ENCODE measurements at regions not wholly inside any gene's neighbourhood (a gene's known extent, or its start where the extent isn't known, plus 50 kb on each side); places are given as distances from the start of the nearest gene placed in this dataset.
"Not testable (repeated sequence)": the region's sequence is repeated elsewhere in the genome, so short reads cannot be mapped to it uniquely, and the experiment has no call there.

DNA sequence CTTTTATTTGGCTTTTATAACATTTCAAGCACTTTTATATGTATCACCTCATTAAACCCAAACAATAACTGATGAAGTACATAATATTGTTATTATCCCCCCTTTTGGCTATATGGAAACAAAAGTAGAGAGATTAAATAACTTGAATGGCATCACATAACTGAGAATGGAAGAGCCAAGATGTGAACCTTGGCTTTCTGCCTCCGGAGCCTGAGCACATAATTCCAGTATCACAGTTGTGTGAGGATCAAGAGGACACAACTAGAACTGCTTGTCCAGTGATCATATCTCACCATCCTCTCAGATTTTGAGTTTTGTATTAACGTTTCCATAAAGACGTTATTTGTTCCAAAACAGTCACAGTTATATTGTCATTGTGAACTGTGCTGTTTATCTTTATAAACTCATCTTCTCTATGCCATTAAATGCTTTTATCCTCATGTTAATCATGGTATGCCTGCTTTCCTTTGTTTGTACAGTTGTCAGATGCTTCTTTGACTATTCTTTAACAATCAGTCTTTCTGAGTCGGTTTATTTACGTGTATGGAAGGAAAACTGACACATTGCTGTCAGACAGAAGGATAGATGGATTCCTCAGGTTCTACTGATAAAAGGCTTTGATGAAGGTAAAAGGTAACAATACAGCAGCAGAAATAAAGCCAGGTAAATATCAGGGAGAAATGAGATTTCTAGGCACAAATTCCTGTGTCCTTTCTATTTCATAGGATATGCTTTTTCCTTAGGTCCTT is 92.0 kb upstream of the FAM13C start:
- DNase-seq (ENCODE audit: low read depth), result no peak

DNA sequence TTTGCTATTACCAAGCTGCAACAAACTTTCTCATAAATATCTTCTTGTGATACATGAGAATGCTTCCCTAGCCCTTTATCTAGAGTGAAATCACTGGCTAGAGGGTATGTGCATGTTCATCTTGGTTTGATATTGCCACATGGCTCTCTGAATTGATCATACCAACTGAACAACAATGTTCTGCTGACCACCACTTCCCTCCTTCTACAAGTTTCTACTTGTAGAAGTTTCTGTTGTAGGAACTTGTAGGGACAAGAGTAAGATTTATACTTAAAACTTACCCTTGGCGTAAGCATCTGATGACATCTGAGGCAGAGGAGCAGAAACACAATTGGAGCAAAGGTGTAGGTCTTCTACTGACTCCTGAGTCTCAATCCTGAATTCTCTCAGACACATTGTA is 86.3 kb upstream of the FAM13C start:
- no peak for DNase-seq (ENCODE audit: low read depth)

DNA sequence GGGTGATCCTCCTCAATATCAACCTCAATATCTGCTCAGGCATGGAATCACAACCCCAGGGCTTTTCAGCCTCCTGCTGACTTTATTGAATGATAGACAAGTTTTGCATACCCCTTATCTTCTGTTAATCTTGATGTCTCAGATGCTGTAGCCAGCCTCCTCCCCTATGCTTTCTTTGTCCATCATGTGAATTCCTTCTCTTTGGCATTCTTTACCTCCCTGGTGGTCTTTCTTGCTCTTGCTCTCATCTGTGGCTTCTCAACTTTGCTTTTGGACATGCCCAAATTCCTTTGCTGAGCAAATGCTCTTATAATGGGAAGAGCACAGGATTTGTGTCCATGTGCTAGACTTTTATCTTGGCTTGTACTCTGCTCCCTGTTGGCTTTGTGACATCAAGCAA is 73.4 kb upstream of the FAM13C start:
- no peak for DNase-seq (ENCODE audit: low read depth)

DNA sequence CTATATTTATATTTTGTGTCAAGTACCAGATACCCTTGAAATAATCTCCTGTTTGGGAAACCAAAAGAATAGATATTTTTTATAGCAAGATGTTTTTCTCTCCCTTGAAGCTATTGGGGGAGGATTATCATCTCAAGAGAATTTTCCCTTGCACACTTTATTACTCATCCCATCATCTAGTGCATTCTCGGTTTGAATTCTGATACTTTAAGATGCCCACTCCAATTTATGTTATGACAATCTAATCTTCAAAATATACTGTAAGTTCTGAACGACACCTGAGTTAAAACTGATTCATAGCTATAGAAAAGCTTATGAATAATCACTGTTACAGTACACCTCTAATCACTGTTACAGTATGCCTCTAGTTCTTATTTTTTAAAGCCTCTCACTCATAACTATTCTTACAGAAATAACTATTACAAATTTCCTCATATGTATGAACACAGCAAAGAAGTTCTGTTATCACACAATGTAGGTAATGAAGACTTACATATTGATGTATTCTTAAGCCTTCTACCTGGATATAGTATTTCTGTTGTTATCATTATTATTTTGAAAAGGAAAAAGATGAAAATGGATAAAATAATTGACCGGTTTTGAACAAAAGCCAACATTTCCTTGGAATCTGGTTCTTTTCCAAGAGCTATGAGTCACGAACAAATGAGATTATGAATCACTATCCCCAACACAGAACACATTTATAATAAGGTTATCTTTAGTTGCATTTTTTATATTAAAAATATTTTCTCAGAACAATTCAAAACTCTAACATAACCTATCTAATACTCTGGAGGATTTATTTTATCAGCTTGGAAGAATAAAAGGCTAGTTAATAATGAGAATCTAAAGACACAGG is 72.3 kb upstream of the FAM13C start:
- peak; percentile 3 for DNase-seq (ENCODE audit: low read depth)

DNA sequence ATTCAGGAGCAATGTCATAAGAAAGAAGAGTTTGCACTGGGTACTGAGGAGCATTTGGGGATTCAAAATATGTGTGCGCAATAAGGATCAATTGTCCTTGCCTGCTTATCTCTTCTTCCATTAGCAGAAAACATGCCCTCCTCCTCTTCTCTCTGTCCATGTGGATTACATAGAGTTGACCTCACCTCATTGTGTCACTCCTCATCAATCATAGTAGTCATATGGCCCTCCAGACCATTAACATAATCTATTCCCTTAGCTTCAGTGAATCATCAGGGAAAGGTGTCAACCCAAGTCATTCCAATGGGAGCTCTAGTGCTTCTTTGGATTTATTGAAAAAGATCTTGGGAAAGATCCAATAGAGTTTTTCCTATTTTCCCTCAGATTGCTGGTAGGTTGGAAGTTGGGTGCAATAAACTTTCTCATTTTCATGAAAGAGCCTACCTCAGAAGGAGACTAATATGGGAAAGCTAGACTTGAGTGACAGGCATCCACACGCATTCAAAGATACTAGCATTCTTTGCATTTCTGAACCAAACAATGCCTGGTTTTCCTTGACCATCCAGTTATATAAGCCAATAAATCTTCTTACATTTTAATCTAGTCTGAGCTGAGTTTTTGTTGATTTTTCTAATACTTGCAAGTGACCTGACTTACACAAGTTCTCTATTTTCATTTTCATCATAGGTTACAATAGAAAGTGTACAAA is 71.5 kb upstream of the FAM13C start:
- no peak for DNase-seq (ENCODE audit: low read depth)

DNA sequence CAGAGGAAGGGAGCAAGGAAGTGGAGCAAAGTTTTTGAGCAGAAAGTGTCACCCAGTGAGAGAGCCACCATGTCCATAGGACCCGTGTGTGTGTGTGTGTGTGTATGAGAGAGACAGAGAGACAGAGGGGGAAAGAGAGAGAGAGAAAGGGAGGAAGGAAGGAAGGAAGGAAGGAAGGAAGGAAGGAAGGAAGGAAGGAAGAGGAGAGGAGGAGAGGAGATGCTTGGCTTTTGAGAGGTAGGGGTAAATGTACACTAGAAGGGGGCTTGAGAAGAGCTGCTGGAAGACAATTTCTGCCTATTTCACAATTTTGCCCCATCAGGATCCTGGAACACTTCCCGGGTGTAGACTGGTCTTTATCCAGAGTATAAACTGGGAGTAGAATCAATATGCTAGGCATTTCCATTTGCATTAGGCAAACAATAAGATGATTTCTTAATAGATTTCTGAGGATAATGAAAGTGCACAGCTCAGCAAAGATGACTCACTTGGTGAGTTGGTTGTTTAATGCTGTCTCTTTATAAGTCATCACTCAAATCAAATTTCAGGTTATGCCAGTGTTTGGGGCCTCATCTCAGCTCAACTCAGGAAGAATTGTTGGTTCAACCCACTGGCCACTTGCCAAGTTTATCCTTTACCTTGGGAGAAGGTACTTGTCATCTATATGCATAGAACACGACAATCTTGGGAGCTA is 70.0 kb upstream of the FAM13C start:
- no peak for DNase-seq (ENCODE audit: low read depth)

DNA sequence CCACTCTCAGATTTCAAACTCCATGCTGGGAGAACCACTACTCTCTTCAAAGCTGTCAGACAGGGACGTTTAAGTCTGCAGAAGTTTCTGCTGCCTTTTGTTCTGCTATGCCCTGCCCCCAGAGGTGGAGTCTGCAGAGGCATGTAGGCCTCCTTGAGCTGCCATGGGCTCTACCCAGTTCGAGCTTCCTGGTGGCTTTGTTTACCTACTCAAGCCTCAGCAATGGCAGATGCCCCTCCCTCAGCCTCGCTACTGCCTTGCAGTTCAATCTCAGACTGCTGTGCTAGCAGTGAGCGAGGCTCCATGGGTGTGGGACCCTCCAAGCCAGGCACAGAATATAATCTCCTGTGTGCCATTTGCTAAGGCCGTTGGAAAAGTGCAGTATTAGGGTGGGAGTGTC is 51.4 kb upstream of the FAM13C start:
- not testable (repeated sequence) for DNase-seq (ENCODE audit: low read depth)
